ENCODE measurements at regions not wholly inside any gene's neighbourhood (a gene's known extent, or its start where the extent isn't known, plus 50 kb on each side); places are given as distances from the start of the nearest gene placed in this dataset.

DNA sequence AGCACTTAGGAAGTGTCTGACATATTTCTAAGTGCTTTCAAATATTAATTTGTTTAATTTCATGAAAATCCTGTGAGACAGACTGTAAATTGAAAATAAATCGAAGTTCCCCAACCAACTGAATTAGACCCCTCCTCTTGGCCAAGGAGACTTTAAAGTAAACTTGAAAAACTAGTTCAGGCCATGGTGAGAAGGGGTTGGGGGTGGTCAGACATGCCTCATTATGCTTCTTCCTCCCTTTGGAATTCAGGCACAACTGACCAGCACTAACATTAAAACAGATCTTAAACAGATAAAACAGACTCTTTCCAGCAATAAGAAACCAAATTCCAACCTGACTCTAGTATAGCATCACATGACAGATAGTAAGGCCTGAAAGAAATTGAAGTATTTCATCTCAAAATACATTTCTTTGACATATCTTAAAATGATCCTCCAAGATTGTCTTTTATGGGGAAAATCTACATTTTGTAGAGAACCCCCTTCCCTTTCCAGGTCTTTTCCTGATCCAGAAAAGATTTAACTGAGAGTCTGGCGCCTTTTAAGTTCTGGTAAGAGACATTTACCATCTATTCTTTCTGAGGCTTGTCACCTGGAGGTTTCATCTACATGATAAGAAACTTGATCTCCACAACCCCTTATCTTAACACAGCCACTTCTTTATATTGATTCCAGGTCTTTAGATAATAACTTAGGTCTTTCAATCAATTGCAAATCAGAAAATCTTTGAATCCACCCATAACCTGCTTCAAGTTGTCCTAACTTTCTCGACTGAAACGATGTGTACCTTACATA, 336.5 kb downstream of the PCDH20 start:
- in situ Hi-C loops (cut with MboI; ENCODE audit: low pct_ligation_motif_present in 1 of 4, low pct_unique_long_range_greater_than_20kb in 1 of 4, low sequenced_read_pairs in 3 of 4): no loop called here

DNA sequence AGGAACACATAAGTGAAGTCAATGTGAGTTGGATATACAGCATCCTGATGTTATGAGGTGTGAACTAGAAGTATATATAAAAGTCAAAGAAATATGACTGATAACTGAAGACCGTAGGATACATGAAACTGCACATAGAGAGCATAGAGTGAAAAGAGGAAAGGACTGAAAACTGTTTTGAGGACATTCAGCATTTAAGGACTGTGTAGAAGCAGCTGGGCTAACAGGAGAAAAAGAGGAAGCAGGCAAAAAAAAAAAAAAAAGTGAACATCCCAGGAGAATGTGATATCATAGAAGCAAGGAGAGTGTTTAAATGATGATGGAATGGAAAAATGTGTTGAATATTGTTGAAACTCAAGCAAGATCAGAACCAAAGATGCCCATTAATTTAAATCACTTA, 363.5 kb downstream of the PCDH20 start:
- Histone ChIP-seq H3K9me3 (no peaks in the 10 kb centered on the region), H3K27ac (no peak overlapping the region), H3K4me3 (no peak overlapping the region), H3K4me1 (no peaks in the 10 kb centered on the region), H3K36me3 (no peaks in the 10 kb centered on the region), H3K27me3 (no peaks in the 10 kb centered on the region)
- intact Hi-C loops (cut with DNase I; ENCODE audit: low total_unique reads): no loop called here
- TF ChIP-seq POLR2A (IDR thresholded peaks at IDR 0.05): no peak
- TF ChIP-seq EP300 (IDR thresholded peaks at IDR 0.05; ENCODE audit: low read depth): no peak
- TF ChIP-seq, protein P1, sequence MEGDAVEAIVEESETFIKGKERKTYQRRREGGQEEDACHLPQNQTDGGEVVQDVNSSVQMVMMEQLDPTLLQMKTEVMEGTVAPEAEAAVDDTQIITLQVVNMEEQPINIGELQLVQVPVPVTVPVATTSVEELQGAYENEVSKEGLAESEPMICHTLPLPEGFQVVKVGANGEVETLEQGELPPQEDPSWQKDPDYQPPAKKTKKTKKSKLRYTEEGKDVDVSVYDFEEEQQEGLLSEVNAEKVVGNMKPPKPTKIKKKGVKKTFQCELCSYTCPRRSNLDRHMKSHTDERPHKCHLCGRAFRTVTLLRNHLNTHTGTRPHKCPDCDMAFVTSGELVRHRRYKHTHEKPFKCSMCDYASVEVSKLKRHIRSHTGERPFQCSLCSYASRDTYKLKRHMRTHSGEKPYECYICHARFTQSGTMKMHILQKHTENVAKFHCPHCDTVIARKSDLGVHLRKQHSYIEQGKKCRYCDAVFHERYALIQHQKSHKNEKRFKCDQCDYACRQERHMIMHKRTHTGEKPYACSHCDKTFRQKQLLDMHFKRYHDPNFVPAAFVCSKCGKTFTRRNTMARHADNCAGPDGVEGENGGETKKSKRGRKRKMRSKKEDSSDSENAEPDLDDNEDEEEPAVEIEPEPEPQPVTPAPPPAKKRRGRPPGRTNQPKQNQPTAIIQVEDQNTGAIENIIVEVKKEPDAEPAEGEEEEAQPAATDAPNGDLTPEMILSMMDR (IDR thresholded peaks at IDR 0.05): no peak
- no peak for TF ChIP-seq POLR2AphosphoS5 (IDR thresholded peaks at IDR 0.05)
- in situ Hi-C loops (cut with MboI; ENCODE audit: low pct_ligation_motif_present in 1 of 4, low pct_unique_long_range_greater_than_20kb in 1 of 4, low sequenced_read_pairs in 3 of 4): no loop called here
- WGBS, 2 donors (ENCODE audit: low coverage in 1 of 2): 71 to 72% methylated on average over 1 of the region's 1 CpG
- no peak for DNase-seq

More for the DNA sequence above, 336.5 kb downstream of the PCDH20 start:
- Histone ChIP-seq H3K9me3 (no peaks in the 10 kb centered on the region), H3K4me3 (no peak overlapping the region), H3K36me3 (no peaks in the 10 kb centered on the region), H3K27me3 (no peaks in the 10 kb centered on the region), H3K4me1 (no peaks in the 10 kb centered on the region), H3K27ac (no peak overlapping the region)
- no peak for DNase-seq
- intact Hi-C loops (cut with DNase I; ENCODE audit: low total_unique reads): no loop called here
- 60 to 84% methylated on average over 3 to 4 of the region's 4 CpGs for WGBS, 2 donors (ENCODE audit: low coverage in 1 of 2)
- TF ChIP-seq, protein P1 (IDR thresholded peaks at IDR 0.05): no peak
- no peak for TF ChIP-seq POLR2AphosphoS5 (IDR thresholded peaks at IDR 0.05)
- TF ChIP-seq POLR2A (IDR thresholded peaks at IDR 0.05): no peak

DNA sequence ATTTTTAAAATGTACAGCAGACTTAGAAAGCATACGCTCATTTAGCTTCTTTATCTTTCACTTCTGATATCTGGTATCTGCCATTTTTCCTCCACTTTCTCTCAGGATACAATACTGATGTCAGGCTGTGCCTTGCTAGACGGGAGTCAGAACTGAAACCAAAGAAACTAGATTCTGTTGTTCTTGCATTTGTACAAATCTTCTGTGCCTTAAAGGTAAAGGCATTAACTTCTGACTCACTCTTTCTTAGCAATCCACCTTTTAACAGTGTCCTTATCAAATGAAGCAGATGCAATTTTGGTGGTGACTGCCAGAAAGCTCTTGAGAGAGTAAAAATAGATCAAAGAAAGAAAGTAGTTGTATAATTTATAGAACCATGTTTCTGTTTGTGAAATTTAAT, 370.4 kb downstream of the PCDH20 start:
- DNase-seq: no peak
- H3K36me3 ChIP-seq: no peaks in the 10 kb centered on the region
- TF ChIP-seq, protein P1 (IDR thresholded peaks at IDR 0.05): no peak
- TF ChIP-seq POLR2A (IDR thresholded peaks at IDR 0.05) (no peak), EP300 (IDR thresholded peaks at IDR 0.05; ENCODE audit: low read depth) (no peak), POLR2AphosphoS5 (IDR thresholded peaks at IDR 0.05) (no peak)
- H3K27me3 ChIP-seq: no peaks in the 10 kb centered on the region
- intact Hi-C loops (cut with DNase I; ENCODE audit: low total_unique reads): no loop called here
- no peak overlapping the region for H3K4me3 ChIP-seq
- no peaks in the 10 kb centered on the region for H3K9me3 ChIP-seq
- 31 to 47% methylated on average over 2 of the region's 2 CpGs for WGBS, 2 donors (ENCODE audit: low coverage in 1 of 2)
- no peak overlapping the region for H3K27ac ChIP-seq
- in situ Hi-C loops (cut with MboI; ENCODE audit: low pct_ligation_motif_present in 1 of 4, low pct_unique_long_range_greater_than_20kb in 1 of 4, low sequenced_read_pairs in 3 of 4): no loop called here
- no peaks in the 10 kb centered on the region for H3K4me1 ChIP-seq

DNA sequence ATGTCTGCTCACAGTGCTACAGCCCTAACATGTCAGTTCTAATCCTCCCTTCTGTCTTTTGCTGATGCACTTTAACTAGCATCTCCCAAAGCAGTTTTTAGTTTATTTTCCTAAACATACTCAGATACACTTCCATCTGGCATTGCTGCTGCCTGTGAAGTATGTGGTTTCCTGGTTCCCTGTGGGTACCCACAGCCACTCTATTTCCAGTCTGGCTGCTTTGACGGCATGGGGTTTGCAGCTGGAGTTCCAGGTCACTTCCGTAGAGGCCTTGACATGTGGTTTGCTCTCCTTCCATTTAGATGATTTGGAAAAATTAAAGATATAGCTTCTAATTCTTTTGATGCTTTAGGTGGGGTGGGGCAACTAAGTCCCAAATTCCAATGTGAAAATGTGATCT, 375.5 kb downstream of the PCDH20 start:
- DNase-seq: no peak
- 50 to 60% methylated on average over 2 of the region's 2 CpGs for WGBS, 2 donors (ENCODE audit: low coverage in 1 of 2)
- H3K9me3 ChIP-seq: no peaks in the 10 kb centered on the region
- no peaks in the 10 kb centered on the region for H3K36me3 ChIP-seq
- intact Hi-C loops (cut with DNase I; ENCODE audit: low total_unique reads) (no loop called here), in situ Hi-C loops (cut with MboI; ENCODE audit: low pct_ligation_motif_present in 1 of 4, low pct_unique_long_range_greater_than_20kb in 1 of 4, low sequenced_read_pairs in 3 of 4) (no loop called here)
- TF ChIP-seq, protein P1 (IDR thresholded peaks at IDR 0.05): no peak
- no peak overlapping the region for H3K27ac ChIP-seq
- no peak overlapping the region for H3K4me3 ChIP-seq
- H3K4me1 ChIP-seq: no peaks in the 10 kb centered on the region
- no peaks in the 10 kb centered on the region for H3K27me3 ChIP-seq

Data from transverse colon (tissue), 4 donors.